H9 (cell line): ENCODE measurements at regions not wholly inside any gene's neighbourhood (a gene's known extent, or its start where the extent isn't known, plus 50 kb on each side); places are given as distances from the start of the nearest gene placed in this dataset.

Source experiments
- DNase-seq: peaks from one replicate; pipeline ENCODE4 v3.0.0-alpha.2; 2017
- H2AFZ ChIP-seq: one replicate; pipeline ENCODE4 v1.6.1; 2013; ENCODE audit warnings: mild to moderate bottlenecking, low read length, control low read depth, moderate library complexity
- H2AK5ac ChIP-seq: 2 replicates; pipeline ENCODE4 v1.6.1; 2013; ENCODE audit warnings: low read length, control low read depth, mixed read lengths; ENCODE audit not compliant: insufficient read length
- H2BK120ac ChIP-seq: one replicate; pipeline ENCODE4 v1.6.1; 2013; ENCODE audit warnings: low read depth, mild to moderate bottlenecking, low read length, control low read depth, inconsistent platforms; ENCODE audit not compliant: poor library complexity, severe bottlenecking
- H2BK12ac ChIP-seq: 2 replicates; pipeline ENCODE4 v1.6.1; 2013; ENCODE audit warnings: low read length, control low read depth, mixed read lengths, low read depth; ENCODE audit not compliant: insufficient read length
- H2BK15ac ChIP-seq: 2 replicates; pipeline ENCODE4 v1.6.1; 2013; ENCODE audit warnings: low read depth, low read length, control low read depth
- H2BK20ac ChIP-seq: one replicate; pipeline ENCODE4 v1.6.1; 2013; ENCODE audit warnings: low read depth, mild to moderate bottlenecking, low read length, control low read depth, inconsistent platforms; ENCODE audit not compliant: poor library complexity, severe bottlenecking
- H2BK5ac ChIP-seq: 2 replicates; pipeline ENCODE4 v1.6.1; 2013; ENCODE audit warnings: low read length, control low read depth, mixed read lengths; ENCODE audit not compliant: insufficient read length
- H3K14ac ChIP-seq: 2 replicates; pipeline ENCODE4 v1.6.1; 2013; ENCODE audit warnings: low read length, control low read depth; ENCODE audit not compliant: insufficient read depth
- H3K18ac ChIP-seq: 2 replicates; pipeline ENCODE4 v1.6.1; 2013; ENCODE audit warnings: low read depth, mild to moderate bottlenecking, mixed read lengths, low read length, control low read depth; ENCODE audit not compliant: insufficient read length
- H3K23ac ChIP-seq: 2 replicates; pipeline ENCODE4 v1.6.1; 2013; ENCODE audit warnings: low read length, control low read depth, mixed read lengths, low read depth; ENCODE audit not compliant: insufficient read length
- H3K23me2 ChIP-seq: 2 replicates; pipeline ENCODE4 v1.6.1; 2013; ENCODE audit warnings: low read depth, mild to moderate bottlenecking, mixed read lengths, low read length, control low read depth; ENCODE audit not compliant: insufficient read length, poor library complexity, severe bottlenecking
- H3K27ac ChIP-seq: 2 replicates; pipeline ENCODE4 v1.5.1; 2013; ENCODE audit warnings: low read length, control low read depth, mixed read lengths, low read depth; ENCODE audit not compliant: insufficient read length
- H3K27me3 ChIP-seq: 2 replicates; pipeline ENCODE4 v1.6.1; 2013; ENCODE audit warnings: low read length, control low read depth, inconsistent platforms; ENCODE audit not compliant: insufficient read depth
- H3K4ac ChIP-seq: 2 replicates; pipeline ENCODE4 v1.6.1; 2013; ENCODE audit warnings: low read depth, mild to moderate bottlenecking, control low read depth, inconsistent platforms, low read length, moderate library complexity
- H3K4me1 ChIP-seq: 2 replicates; pipeline ENCODE4 v1.6.1; 2013; ENCODE audit warnings: low read length, control low read depth, inconsistent platforms; ENCODE audit not compliant: insufficient read depth
- H3K4me2 ChIP-seq: 2 replicates; pipeline ENCODE4 v1.6.1; 2013; ENCODE audit warnings: low read length, control low read depth, mixed read lengths; ENCODE audit not compliant: insufficient read length, insufficient read depth
- H3K56ac ChIP-seq: 2 replicates; pipeline ENCODE4 v1.6.1; 2013; ENCODE audit warnings: low read depth, mild to moderate bottlenecking, mixed read lengths, low read length, control low read depth; ENCODE audit not compliant: insufficient read length
- H3K79me1 ChIP-seq: 2 replicates; pipeline ENCODE4 v1.6.1; 2013; ENCODE audit warnings: low read depth, mild to moderate bottlenecking, moderate library complexity, low read length, control low read depth, inconsistent platforms; ENCODE audit not compliant: insufficient read depth, poor library complexity, severe bottlenecking
- H3K79me2 ChIP-seq: 2 replicates; pipeline ENCODE4 v1.6.1; 2013; ENCODE audit warnings: low read length, control low read depth, inconsistent platforms; ENCODE audit not compliant: insufficient read depth
- H3K9ac ChIP-seq: 2 replicates; pipeline ENCODE4 v1.6.1; 2013; ENCODE audit warnings: low read length, control low read depth, mixed read lengths; ENCODE audit not compliant: insufficient read length; ENCODE audit errors: extremely low read depth
- H3K9me3 ChIP-seq: one replicate; pipeline ENCODE4 v1.6.1; 2013; ENCODE audit warnings: low read depth, low read length, inconsistent platforms; ENCODE audit not compliant: control insufficient read depth
- H3T11ph ChIP-seq: one replicate; pipeline ENCODE4 v1.6.1; 2013; ENCODE audit warnings: mild to moderate bottlenecking, low read length, control low read depth, inconsistent platforms
- H4K20me1 ChIP-seq: one replicate; pipeline ENCODE4 v1.6.1; 2013; ENCODE audit not compliant: control insufficient read depth, insufficient read length, insufficient read depth
- H4K5ac ChIP-seq: 2 replicates; pipeline ENCODE4 v1.6.1; 2013; ENCODE audit warnings: low read depth, mild to moderate bottlenecking, mixed read lengths, low read length, control low read depth; ENCODE audit not compliant: insufficient read length
- H4K8ac ChIP-seq: replicated peaks from 2 replicates; pipeline ENCODE4 v1.6.1; 2013; ENCODE audit warnings: low read length, control low read depth, mixed read lengths, low read depth; ENCODE audit not compliant: insufficient read length
- H4K91ac ChIP-seq: 2 replicates; pipeline ENCODE4 v1.6.1; 2013; ENCODE audit warnings: low read depth, mild to moderate bottlenecking, moderate library complexity, mixed read lengths, low read length, control low read depth; ENCODE audit not compliant: insufficient read length
- H3K27ac Mint-ChIP-seq, 3 experiments: 2 replicates in 2 of 3; 3 replicates in 1 of 3; pipeline ENCODE4 v1.8.0; 2020 to 2021; ENCODE audit warnings: mixed read lengths in 3 of 3, mild to moderate bottlenecking in 1 of 3, moderate library complexity in 1 of 3
- H3K27me3 Mint-ChIP-seq: 2 replicates; pipeline ENCODE4 v1.8.0; 2021; ENCODE audit warnings: low read depth, mild to moderate bottlenecking, moderate library complexity, mixed read lengths
- H3K36me3 Mint-ChIP-seq, 3 experiments: 2 replicates in 2 of 3; 3 replicates in 1 of 3; pipeline ENCODE4 v1.8.0; 2020 to 2021; ENCODE audit warnings: low read depth in 3 of 3, mixed read lengths in 3 of 3; ENCODE audit not compliant: insufficient read depth in 1 of 3
- H3K4me1 Mint-ChIP-seq, 2 experiments: 2 replicates each; pipeline ENCODE4 v1.8.0; 2020; ENCODE audit warnings: mixed read lengths in 2 of 2
- H3K4me3 Mint-ChIP-seq, 2 experiments: 2 replicates in 1 of 2; 3 replicates in 1 of 2; pipeline ENCODE4 v1.8.0; 2020 to 2021; ENCODE audit warnings: mild to moderate bottlenecking in 2 of 2, mixed read lengths in 2 of 2, moderate library complexity in 1 of 2
- H3K9me3 Mint-ChIP-seq, 2 experiments: 2 replicates in 1 of 2; 3 replicates in 1 of 2; pipeline ENCODE4 v1.8.0; 2020; ENCODE audit warnings: mild to moderate bottlenecking in 2 of 2, mixed read lengths in 2 of 2, moderate library complexity in 1 of 2
- WGBS: extraction: QIAGEN DNeasy Blood & Tissue Kit; methylation state at CpG from one replicate; pipeline ENCODE4 v1.1.7; 2013; ENCODE audit warnings: missing lambda C conversion rate, low lambda C conversion rate, mixed read lengths; ENCODE audit not compliant: insufficient read length; ENCODE audit errors: extremely low coverage; 5-methylcytosine and 5-hydroxymethylcytosine counted together
- TF ChIP-seq, protein P1 (sequence below): fragments of 200-600 bp; sonication (generic); conservative IDR thresholded peaks from 3 replicates; pipeline ENCODE4 v1.8.0; 2021; ENCODE audit warnings: antibody characterized with exemption, mild to moderate bottlenecking

DNA sequence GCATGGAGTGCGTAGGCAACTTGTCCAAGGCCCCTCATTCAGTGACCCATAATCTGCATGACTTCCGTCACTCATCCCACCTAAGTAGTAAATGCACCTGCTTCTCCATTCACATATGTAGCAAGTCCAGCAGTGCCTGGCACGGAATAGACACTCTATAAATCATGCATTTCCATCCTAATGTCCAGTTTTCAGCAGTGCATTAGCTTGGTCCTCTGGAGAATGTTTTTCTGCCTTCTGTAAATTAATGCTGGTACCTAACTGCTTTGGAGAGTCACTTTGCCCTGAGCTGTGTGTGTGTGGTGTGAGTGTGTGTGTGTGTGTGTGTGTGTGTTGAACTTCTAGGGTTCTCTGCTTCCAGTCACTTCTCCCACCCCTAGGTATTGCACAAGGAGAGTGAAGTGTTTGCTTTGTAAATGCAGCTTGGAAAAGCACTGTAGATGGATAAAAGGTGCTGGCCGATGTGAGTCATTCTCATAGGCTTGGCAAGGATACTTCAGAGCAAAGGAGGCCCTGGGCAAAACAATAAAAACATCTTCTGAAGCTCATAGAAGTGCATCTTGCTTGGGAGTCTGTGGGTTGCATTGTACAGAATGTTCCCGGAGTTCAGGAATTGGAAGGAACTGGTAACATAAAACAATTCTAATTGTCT, 181.8 kb downstream of the KATNAL1 start:
- WGBS, result no CpG with 5 or more reads among the region's 5 CpGs
- no peak overlapping the region for H3K4me2 ChIP-seq

More for the DNA sequence above, 181.8 kb downstream of the KATNAL1 start:
- H3K27me3 ChIP-seq, result no peaks in the 10 kb centered on the region
- no peak overlapping the region for H2AFZ ChIP-seq
- H3K14ac ChIP-seq, result no peak overlapping the region
- Mint-ChIP-seq H3K9me3 (no peaks in the 10 kb centered on the region), H3K27ac (no peak overlapping the region), H3K27me3 (no peaks in the 10 kb centered on the region), H3K4me1 (no peaks in the 10 kb centered on the region; a peak in 1 of 4 replicates), H3K4me3 (no peak overlapping the region), H3K36me3 (no peaks in the 10 kb centered on the region)
- H3T11ph ChIP-seq, result no peak overlapping the region
- H2BK12ac ChIP-seq, result no peak overlapping the region
- no peak overlapping the region for H2BK5ac ChIP-seq
- no peak for DNase-seq
- no peaks in the 10 kb centered on the region for H3K9me3 ChIP-seq
- H3K27ac ChIP-seq, result no peak overlapping the region
- H3K79me2 ChIP-seq, result no peaks in the 10 kb centered on the region
- no peak overlapping the region for H2BK120ac ChIP-seq
- no peaks in the 10 kb centered on the region for H3K79me1 ChIP-seq
- H2BK15ac ChIP-seq, result no peak overlapping the region
- no peak overlapping the region for H2AK5ac ChIP-seq
- no peak overlapping the region for H4K5ac ChIP-seq
- H4K20me1 ChIP-seq, result no peaks in the 10 kb centered on the region
- H3K9ac ChIP-seq, result no peak overlapping the region
- H3K4ac ChIP-seq, result no peak overlapping the region
- H3K23me2 ChIP-seq, result no peaks in the 10 kb centered on the region
- no peak overlapping the region for H3K18ac ChIP-seq
- no peaks in the 10 kb centered on the region for H3K4me1 ChIP-seq
- no peak overlapping the region for H3K23ac ChIP-seq
- H4K91ac ChIP-seq, result no peak overlapping the region
- no peak overlapping the region for H2BK20ac ChIP-seq
- no peak overlapping the region for H3K56ac ChIP-seq
- TF ChIP-seq, protein P1, sequence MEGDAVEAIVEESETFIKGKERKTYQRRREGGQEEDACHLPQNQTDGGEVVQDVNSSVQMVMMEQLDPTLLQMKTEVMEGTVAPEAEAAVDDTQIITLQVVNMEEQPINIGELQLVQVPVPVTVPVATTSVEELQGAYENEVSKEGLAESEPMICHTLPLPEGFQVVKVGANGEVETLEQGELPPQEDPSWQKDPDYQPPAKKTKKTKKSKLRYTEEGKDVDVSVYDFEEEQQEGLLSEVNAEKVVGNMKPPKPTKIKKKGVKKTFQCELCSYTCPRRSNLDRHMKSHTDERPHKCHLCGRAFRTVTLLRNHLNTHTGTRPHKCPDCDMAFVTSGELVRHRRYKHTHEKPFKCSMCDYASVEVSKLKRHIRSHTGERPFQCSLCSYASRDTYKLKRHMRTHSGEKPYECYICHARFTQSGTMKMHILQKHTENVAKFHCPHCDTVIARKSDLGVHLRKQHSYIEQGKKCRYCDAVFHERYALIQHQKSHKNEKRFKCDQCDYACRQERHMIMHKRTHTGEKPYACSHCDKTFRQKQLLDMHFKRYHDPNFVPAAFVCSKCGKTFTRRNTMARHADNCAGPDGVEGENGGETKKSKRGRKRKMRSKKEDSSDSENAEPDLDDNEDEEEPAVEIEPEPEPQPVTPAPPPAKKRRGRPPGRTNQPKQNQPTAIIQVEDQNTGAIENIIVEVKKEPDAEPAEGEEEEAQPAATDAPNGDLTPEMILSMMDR, result no peak
- no peak overlapping the region for H4K8ac ChIP-seq
